MM.1S (cell line): ENCODE measurements at regions not wholly inside any gene's neighbourhood (a gene's known extent, or its start where the extent isn't known, plus 50 kb on each side); places are given as distances from the start of the nearest gene placed in this dataset.

Experiments used
- DNase-seq: peaks from one replicate; pipeline ENCODE4 v3.0.0-alpha.2; 2015
- H2AFZ ChIP-seq: fragments of 300-600 bp; sonication (generic); 2 replicates; pipeline ENCODE4 v1.6.0; 2016; ENCODE audit warnings: antibody characterized with exemption, low read length
- H3F3A ChIP-seq: fragments of 300-600 bp; sonication (generic); 2 replicates; pipeline ENCODE4 v1.6.1; 2016; ENCODE audit warnings: mild to moderate bottlenecking, antibody characterized with exemption, low read length, moderate library complexity, mixed read lengths; ENCODE audit not compliant: insufficient read depth
- H3K27ac ChIP-seq: fragments of 300-600 bp; sonication (generic); 2 replicates; pipeline ENCODE4 v1.5.1; 2016; ENCODE audit warnings: mild to moderate bottlenecking, low read length
- H3K27me3 ChIP-seq: fragments of 300-600 bp; sonication (generic); replicated peaks from 2 replicates; pipeline ENCODE4 v1.6.0; 2016; ENCODE audit warnings: low read length; ENCODE audit not compliant: insufficient read depth
- H3K36me3 ChIP-seq: fragments of 300-600 bp; sonication (generic); replicated peaks from 2 replicates; pipeline ENCODE4 v1.6.1; 2016; ENCODE audit warnings: mild to moderate bottlenecking, low read length, mixed read lengths; ENCODE audit not compliant: insufficient read depth
- H3K4me1 ChIP-seq: fragments of 300-600 bp; sonication (generic); 2 replicates; pipeline ENCODE4 v1.6.1; 2016; ENCODE audit warnings: low read length, mixed read lengths
- H3K4me2 ChIP-seq: fragments of 300-600 bp; sonication (generic); 2 replicates; pipeline ENCODE4 v1.6.0; 2016; ENCODE audit warnings: low read depth, low read length
- H3K4me3 ChIP-seq: fragments of 300-600 bp; sonication (generic); 2 replicates; pipeline ENCODE4 v1.5.1; 2016; ENCODE audit warnings: low read length, mixed read lengths
- H3K79me2 ChIP-seq: fragments of 300-600 bp; sonication (generic); 2 replicates; pipeline ENCODE4 v1.6.1; 2016; ENCODE audit warnings: mixed run types, low read length, mixed read lengths
- H3K9ac ChIP-seq: fragments of 300-600 bp; sonication (generic); 2 replicates; pipeline ENCODE4 v1.6.1; 2016; ENCODE audit warnings: low read length, mixed read lengths
- H3K9me2 ChIP-seq: fragments of 300-600 bp; sonication (generic); replicated peaks from 2 replicates; pipeline ENCODE4 v1.6.1; 2016; ENCODE audit warnings: mild to moderate bottlenecking, low read length, mixed read lengths; ENCODE audit not compliant: insufficient read depth
- H3K9me3 ChIP-seq: fragments of 300-600 bp; sonication (generic); replicated peaks from 2 replicates; pipeline ENCODE4 v1.6.1; 2016; ENCODE audit warnings: mild to moderate bottlenecking, low read length, mixed read lengths; ENCODE audit not compliant: insufficient read depth
- H4K20me1 ChIP-seq: fragments of 300-600 bp; sonication (generic); 2 replicates; pipeline ENCODE4 v1.6.1; 2016; ENCODE audit warnings: mild to moderate bottlenecking, low read length, moderate library complexity, mixed read lengths; ENCODE audit not compliant: insufficient read depth
- EZH2 ChIP-seq: fragments of 300-600 bp; sonication (generic); optimal IDR thresholded peaks from 2 replicates; pipeline ENCODE3; 2017; ENCODE audit warnings: low read depth, mild to moderate bottlenecking, antibody characterized with exemption, low read length, mixed read lengths
- EZH2phosphoT487 ChIP-seq: fragments of 300-600 bp; sonication (generic); IDR thresholded peaks from 2 replicates; pipeline ENCODE4 v1.6.1; 2018; ENCODE audit warnings: antibody characterized with exemption, low read length
- TF ChIP-seq, protein P1 (sequence below): fragments of 300-600 bp; sonication (generic); IDR thresholded peaks from 2 replicates; pipeline ENCODE4 v1.5.1; 2016; ENCODE audit warnings: antibody characterized with exemption, low read length, mixed read lengths

DNA sequence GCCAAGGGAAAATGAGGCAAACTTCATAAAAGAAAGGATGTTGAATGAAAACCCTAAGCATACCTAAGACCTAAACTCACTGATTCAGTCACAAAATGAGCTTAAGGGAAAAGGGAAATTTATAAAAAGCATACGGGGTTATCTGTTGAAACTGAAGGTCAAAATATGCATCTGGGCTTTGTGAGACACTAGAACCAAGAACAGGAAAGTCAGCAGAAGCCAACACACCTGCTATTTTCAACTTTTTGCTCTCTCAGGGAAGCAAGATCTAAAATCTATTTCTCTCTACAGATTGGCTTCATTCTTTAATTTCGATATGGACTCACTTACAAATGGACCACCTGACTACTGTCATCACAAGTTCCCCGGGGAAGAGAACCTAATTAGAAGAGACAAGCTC, 338.6 kb upstream of the NECTIN3 start:
- Histone ChIP-seq H3F3A (peaks cover 32% of the 10 kb centered on the region), H3K4me2 (peak overlapping the region; percentile 64), H3K27ac (peak overlapping the region; percentile 88), H3K36me3 (no peaks in the 10 kb centered on the region), H3K9me3 (no peaks in the 10 kb centered on the region), H3K27me3 (no peaks in the 10 kb centered on the region), H3K79me2 (no peaks in the 10 kb centered on the region), H3K4me3 (peak overlapping the region; percentile 4; the same call in 1 of the 2 replicates), H3K4me1 (peaks cover 51% of the 10 kb centered on the region), H3K9me2 (no peaks in the 10 kb centered on the region), H3K9ac (peak overlapping the region; percentile 5; the same call in 1 of the 2 replicates), H2AFZ (peak overlapping the region; percentile 37), H4K20me1 (no peaks in the 10 kb centered on the region)
- TF ChIP-seq, protein P1, sequence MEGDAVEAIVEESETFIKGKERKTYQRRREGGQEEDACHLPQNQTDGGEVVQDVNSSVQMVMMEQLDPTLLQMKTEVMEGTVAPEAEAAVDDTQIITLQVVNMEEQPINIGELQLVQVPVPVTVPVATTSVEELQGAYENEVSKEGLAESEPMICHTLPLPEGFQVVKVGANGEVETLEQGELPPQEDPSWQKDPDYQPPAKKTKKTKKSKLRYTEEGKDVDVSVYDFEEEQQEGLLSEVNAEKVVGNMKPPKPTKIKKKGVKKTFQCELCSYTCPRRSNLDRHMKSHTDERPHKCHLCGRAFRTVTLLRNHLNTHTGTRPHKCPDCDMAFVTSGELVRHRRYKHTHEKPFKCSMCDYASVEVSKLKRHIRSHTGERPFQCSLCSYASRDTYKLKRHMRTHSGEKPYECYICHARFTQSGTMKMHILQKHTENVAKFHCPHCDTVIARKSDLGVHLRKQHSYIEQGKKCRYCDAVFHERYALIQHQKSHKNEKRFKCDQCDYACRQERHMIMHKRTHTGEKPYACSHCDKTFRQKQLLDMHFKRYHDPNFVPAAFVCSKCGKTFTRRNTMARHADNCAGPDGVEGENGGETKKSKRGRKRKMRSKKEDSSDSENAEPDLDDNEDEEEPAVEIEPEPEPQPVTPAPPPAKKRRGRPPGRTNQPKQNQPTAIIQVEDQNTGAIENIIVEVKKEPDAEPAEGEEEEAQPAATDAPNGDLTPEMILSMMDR = no peak
- no peak for TF ChIP-seq EZH2phosphoT487
- peak; percentile 82 for DNase-seq

DNA sequence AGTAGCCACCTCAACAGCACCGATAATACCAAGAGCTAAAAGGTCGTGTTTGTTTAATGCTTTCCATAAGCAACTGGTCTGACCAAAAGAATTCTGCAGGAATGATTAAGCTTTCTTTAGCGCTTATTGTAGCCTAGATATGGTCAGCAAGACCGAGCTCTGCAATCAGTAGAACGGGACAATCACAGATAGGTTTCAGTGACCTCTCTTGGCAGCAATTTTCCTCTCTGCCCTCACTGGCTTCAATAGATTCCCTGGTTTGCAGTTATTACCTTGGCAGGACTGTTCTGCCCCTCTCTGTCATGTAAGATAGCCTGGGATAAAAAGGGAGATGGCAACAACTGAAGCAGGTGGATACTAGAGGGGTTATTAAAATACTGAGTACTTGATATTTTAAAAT, 337.1 kb upstream of the NECTIN3 start:
- H3K4me3 ChIP-seq = no peak overlapping the region
- no peak overlapping the region for H3K27ac ChIP-seq
- H3K79me2 ChIP-seq = no peaks in the 10 kb centered on the region
- H4K20me1 ChIP-seq = no peaks in the 10 kb centered on the region
- no peak overlapping the region for H2AFZ ChIP-seq
- H3K9me3 ChIP-seq = no peaks in the 10 kb centered on the region
- H3K27me3 ChIP-seq = no peaks in the 10 kb centered on the region
- no peaks in the 10 kb centered on the region for H3K9me2 ChIP-seq
- TF ChIP-seq EZH2phosphoT487 (no peak), EZH2 (no peak)
- DNase-seq = no peak
- no peaks in the 10 kb centered on the region for H3K36me3 ChIP-seq
- H3K4me1 ChIP-seq = peaks cover 51% of the 10 kb centered on the region
- no peak overlapping the region for H3K4me2 ChIP-seq
- H3F3A ChIP-seq = peaks cover 34% of the 10 kb centered on the region
- no peak overlapping the region for H3K9ac ChIP-seq

DNA sequence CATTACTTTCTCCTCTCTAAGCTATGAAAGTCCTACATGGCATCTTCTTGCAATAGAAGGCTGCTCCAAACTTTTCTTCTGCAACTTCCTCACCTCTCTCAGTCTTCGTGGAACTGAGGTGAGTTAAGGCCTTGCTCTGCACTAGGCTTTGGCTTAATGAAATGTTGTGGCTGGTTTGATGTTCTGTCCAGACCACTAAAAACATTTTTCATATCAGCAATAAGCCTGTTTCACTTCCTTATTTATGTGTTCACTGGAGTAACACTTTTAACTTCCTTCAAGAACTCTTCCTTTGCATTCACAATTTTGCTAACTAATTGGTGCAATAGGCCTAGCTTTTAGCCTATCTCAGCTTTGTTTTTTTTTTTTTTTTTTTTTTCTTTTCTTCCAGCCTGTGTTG, 335.3 kb upstream of the NECTIN3 start:
- Histone ChIP-seq H4K20me1 (no peaks in the 10 kb centered on the region), H3K9me3 (no peaks in the 10 kb centered on the region), H3K4me2 (peak overlapping the region; percentile 14; the same call in 1 of the 2 replicates), H3K4me1 (peaks cover 47% of the 10 kb centered on the region), H2AFZ (0 out of 2 replicates have a peak overlapping the region, but pooled peaks have one; percentile 18), H3K9ac (peak overlapping the region; percentile 11; the same call in 1 of the 2 replicates), H3K27me3 (no peaks in the 10 kb centered on the region), H3K36me3 (no peaks in the 10 kb centered on the region), H3K79me2 (no peaks in the 10 kb centered on the region), H3F3A (peaks cover 34% of the 10 kb centered on the region), H3K9me2 (no peaks in the 10 kb centered on the region), H3K4me3 (no peak overlapping the region), H3K27ac (peak overlapping the region; percentile 75; the same call in 1 of the 2 replicates)
- peak; percentile 88 for DNase-seq
- TF ChIP-seq, protein P1 = no peak
- TF ChIP-seq EZH2 = no peak
- no peak for TF ChIP-seq EZH2phosphoT487

DNA sequence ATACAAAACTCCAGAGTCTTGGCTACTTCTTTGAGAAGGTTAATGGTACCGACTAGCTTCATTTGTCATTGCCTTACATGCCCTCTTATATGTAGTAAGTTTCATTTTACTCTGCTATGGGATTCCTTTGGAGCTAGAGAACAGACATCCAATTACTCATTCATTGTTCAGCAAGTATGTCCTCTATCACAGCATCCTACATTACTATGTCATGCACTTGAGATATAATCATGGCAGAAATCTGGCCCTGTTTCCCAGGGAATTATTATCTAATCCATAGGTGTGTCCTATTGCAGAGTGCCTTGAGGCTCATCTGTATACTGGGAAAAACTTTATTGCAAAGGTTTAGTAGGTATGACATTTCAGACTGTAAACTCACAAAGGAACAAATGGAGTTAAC, 333.1 kb upstream of the NECTIN3 start:
- Histone ChIP-seq H3K4me2 (no peak overlapping the region), H4K20me1 (no peaks in the 10 kb centered on the region), H3F3A (peaks cover 21% of the 10 kb centered on the region), H3K9me3 (no peaks in the 10 kb centered on the region), H3K9me2 (no peaks in the 10 kb centered on the region), H2AFZ (no peak overlapping the region), H3K36me3 (no peaks in the 10 kb centered on the region), H3K79me2 (no peaks in the 10 kb centered on the region), H3K4me1 (peaks cover 27% of the 10 kb centered on the region), H3K4me3 (no peak overlapping the region), H3K27me3 (no peaks in the 10 kb centered on the region), H3K9ac (no peak overlapping the region), H3K27ac (no peak overlapping the region)
- TF ChIP-seq EZH2 (no peak), EZH2phosphoT487 (no peak)
- TF ChIP-seq, protein P1 = no peak
- no peak for DNase-seq
